SK-N-SH (cell line): ENCODE measurements at regions not wholly inside any gene's neighbourhood (a gene's known extent, or its start where the extent isn't known, plus 50 kb on each side); places are given as distances from the start of the nearest gene placed in this dataset.

Experiments used
- CTCF ChIA-PET: fragments of 300-600, 350-600 bp; formaldehyde crosslinking; extraction: SDS; loops from one replicate; lab custom pipeline; 2021; lab: Yijun Ruan, JAX
- POLR2A ChIA-PET: fragments of 350-600 bp; sonication (Branson Sonifier 250); formaldehyde crosslinking; extraction: SDS; loops from one replicate; lab custom pipeline; 2020; ENCODE audit warnings: antibody characterized with exemption, inconsistent platforms; lab: Yijun Ruan, JAX
- DNase-seq: peaks from one replicate; pipeline ENCODE4 v3.0.0; 2012
- H2AFZ ChIP-seq: fragments of 200-600 bp; sonication (generic); 2 replicates; pipeline ENCODE4 v1.8.1; 2016; ENCODE audit warnings: antibody characterized with exemption, mild to moderate bottlenecking, low read depth
- H3F3A ChIP-seq: fragments of 200-600 bp; sonication (generic); replicated peaks from 2 replicates; pipeline ENCODE3; 2016; ENCODE audit warnings: antibody characterized with exemption, mild to moderate bottlenecking; ENCODE audit not compliant: insufficient read depth
- H3K27ac ChIP-seq, 2 experiments: fragments of 200-500 bp in 1 of 2; fragments of 200-600 bp in 1 of 2; sonication (Bioruptor generic) in 1 of 2; sonication (generic), shearing (Covaris generic) in 1 of 2; 2 replicates each; pipeline versions ENCODE4 v1.5.1 to v1.6.1; 2014 to 2016; ENCODE audit warnings: low read depth in 2 of 2, inconsistent platforms in 1 of 2, low read length in 1 of 2, mild to moderate bottlenecking in 1 of 2, mixed read lengths in 1 of 2
- H3K27me3 ChIP-seq: fragments of 200-600 bp; sonication (generic), shearing (Covaris generic); 2 replicates; pipeline ENCODE4 v1.6.1; 2016; ENCODE audit warnings: mixed run types; ENCODE audit not compliant: insufficient read depth
- H3K36me3 ChIP-seq, 2 experiments: fragments of 200-500 bp in 1 of 2; fragments of 200-600 bp in 1 of 2; sonication (Bioruptor generic) in 1 of 2; sonication (generic) in 1 of 2; replicated peaks in 1 of 2; 2 replicates each; pipeline versions ENCODE3 to v1.5.1; 2014 to 2016; ENCODE audit warnings: low read length in 1 of 2, mild to moderate bottlenecking in 1 of 2; ENCODE audit not compliant: insufficient read depth in 2 of 2, control insufficient read depth in 1 of 2
- H3K4me1 ChIP-seq, 2 experiments: fragments of 200-500 bp in 1 of 2; fragments of 200-600 bp in 1 of 2; sonication (Bioruptor generic) in 1 of 2; sonication (generic), shearing (Covaris generic) in 1 of 2; 2 replicates each; pipeline versions ENCODE4 v1.5.1 to v1.6.1; 2014 to 2016; ENCODE audit warnings: low read depth in 1 of 2, low read length in 1 of 2, mixed run types in 1 of 2; ENCODE audit not compliant: insufficient read depth in 2 of 2, control insufficient read depth in 1 of 2
- H3K4me2 ChIP-seq: fragments of 200-600 bp; sonication (generic), shearing (Covaris generic); 2 replicates; pipeline ENCODE4 v1.6.1; 2017; ENCODE audit warnings: mixed run types
- H3K4me3 ChIP-seq, 2 experiments: fragments of 200-500 bp in 1 of 2; fragments of 200-600 bp in 1 of 2; sonication (Bioruptor generic) in 1 of 2; sonication (generic), shearing (Covaris generic) in 1 of 2; 2 replicates each; pipeline versions ENCODE4 v1.5.1 to v1.8.1; 2014 to 2016; ENCODE audit warnings: low read depth in 2 of 2, inconsistent platforms in 1 of 2, low read length in 1 of 2, mild to moderate bottlenecking in 1 of 2, mixed read lengths in 1 of 2, moderate library complexity in 1 of 2
- H3K79me2 ChIP-seq: fragments of 200-600 bp; sonication (generic); 2 replicates; pipeline ENCODE4 v1.8.1; 2017; ENCODE audit warnings: mild to moderate bottlenecking; ENCODE audit not compliant: insufficient read depth
- H3K9ac ChIP-seq: fragments of 200-600 bp; sonication (generic); 2 replicates; pipeline ENCODE4 v1.6.1; 2017; ENCODE audit warnings: mixed run types
- H3K9me2 ChIP-seq: fragments of 200-600 bp; sonication (generic); 2 replicates; pipeline ENCODE4 v1.6.1; 2017; ENCODE audit warnings: mixed run types
- H3K9me3 ChIP-seq: fragments of 200-600 bp; sonication (generic); 2 replicates; pipeline ENCODE4 v1.6.1; 2017; ENCODE audit warnings: mixed run types, mild to moderate bottlenecking, moderate library complexity
- H4K20me1 ChIP-seq: fragments of 200-600 bp; sonication (generic); 2 replicates; pipeline ENCODE4 v1.6.1; 2017; ENCODE audit warnings: mild to moderate bottlenecking, mixed run types; ENCODE audit not compliant: insufficient read depth
- FOSL2 ChIP-seq: IDR thresholded peaks from 2 replicates; pipeline ENCODE4 v1.4.0; 2012; ENCODE audit warnings: low read depth, mild to moderate bottlenecking, moderate library complexity, borderline replicate concordance
- MXI1 ChIP-seq: IDR thresholded peaks from 2 replicates; pipeline ENCODE4 v1.6.1; 2012; ENCODE audit warnings: mild to moderate bottlenecking, low read depth, low read length, improper control_type of control experiment
- RAD21 ChIP-seq: IDR thresholded peaks from 2 replicates; pipeline ENCODE4 v1.6.1; 2012; ENCODE audit warnings: mild to moderate bottlenecking, low read length
- RCOR1 ChIP-seq: fragments of 150-350 bp; IDR thresholded peaks from 2 replicates; pipeline ENCODE4 v1.6.1; 2017; ENCODE audit warnings: antibody characterized with exemption, low read length
- RFX5 ChIP-seq: IDR thresholded peaks from 2 replicates; pipeline ENCODE4 v1.6.1; 2012; ENCODE audit warnings: mild to moderate bottlenecking, improper control_type of control experiment, low read length
- RXRA ChIP-seq: IDR thresholded peaks from 2 replicates; pipeline ENCODE4 v1.4.0; 2012; ENCODE audit warnings: low read depth, mild to moderate bottlenecking, borderline replicate concordance
- SMC3 ChIP-seq: IDR thresholded peaks from 2 replicates; pipeline ENCODE4 v1.6.1; 2012; ENCODE audit warnings: low read depth, low read length, improper control_type of control experiment
- TAF1 ChIP-seq: IDR thresholded peaks from 2 replicates; pipeline ENCODE4 v1.6.1; 2012; ENCODE audit warnings: low read depth, mild to moderate bottlenecking, low read length, moderate library complexity, borderline replicate concordance
- WGBS: methylation state at CpG from one replicate; pipeline ENCODE4 v1.1.6; 2017; ENCODE audit warnings: low lambda C conversion rate; 5-methylcytosine and 5-hydroxymethylcytosine counted together
- TF ChIP-seq, protein P1 (sequence below): IDR thresholded peaks from 2 replicates; pipeline ENCODE4; 2012
- TF ChIP-seq, protein P2 (sequence below): fragments of 200-600 bp; sonication (generic); IDR thresholded peaks from 2 replicates; pipeline ENCODE4 v1.6.1; 2017; ENCODE audit warnings: antibody characterized with exemption, mild to moderate bottlenecking, moderate library complexity
- TF ChIP-seq, protein P3 (sequence below): IDR thresholded peaks from 2 replicates; pipeline ENCODE4 v1.4.0; 2012; ENCODE audit warnings: low read depth
- TF ChIP-seq, protein P4 (sequence below): IDR thresholded peaks from 2 replicates; pipeline ENCODE4 v1.6.1; 2012; ENCODE audit warnings: mild to moderate bottlenecking, low read depth, low read length, moderate library complexity

DNA sequence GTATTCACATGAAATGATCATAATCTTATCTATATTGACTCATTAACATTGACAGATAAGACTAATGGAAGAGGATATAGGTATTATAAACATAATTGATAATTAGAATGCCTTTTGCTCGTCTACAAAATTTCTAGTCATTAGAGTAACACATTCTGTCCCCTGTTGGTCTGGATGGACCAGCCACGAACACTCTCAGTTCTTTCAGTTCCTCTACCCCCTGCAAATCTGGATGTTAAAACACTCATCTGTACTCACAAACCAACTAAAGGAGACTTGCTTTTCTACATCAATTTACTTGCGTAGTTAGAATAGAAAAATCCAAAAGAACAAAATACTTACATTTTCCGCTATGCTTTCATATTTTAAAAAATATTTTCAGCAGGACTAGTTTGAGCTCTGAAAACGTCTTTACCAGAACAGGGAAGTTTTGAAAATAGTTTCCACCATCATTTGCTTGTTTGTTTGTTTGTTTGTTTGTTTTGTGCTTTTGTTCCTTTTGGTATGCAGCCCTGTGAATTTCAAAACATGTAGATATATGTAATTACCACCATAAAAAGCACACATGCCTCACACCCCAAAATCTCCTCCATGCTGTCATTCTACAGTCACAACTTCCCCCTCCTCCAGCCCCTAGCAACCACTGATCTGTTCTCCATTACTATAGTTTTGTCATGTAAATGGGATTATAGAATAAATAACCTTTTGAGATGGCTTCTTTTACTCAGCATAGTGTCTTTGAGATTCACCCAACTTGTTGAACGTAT is 103.8 kb downstream of the FZD1 start:
- CTCF ChIA-PET: interaction anchor here (1.0 kb wide), 1 partner anchor 8 kb away, joined by 3 read pairs; no protein-coding TSS in a partner anchor
- 27% methylated on average over 6 of the region's 6 CpGs for whole genome bisulfite sequencing

DNA sequence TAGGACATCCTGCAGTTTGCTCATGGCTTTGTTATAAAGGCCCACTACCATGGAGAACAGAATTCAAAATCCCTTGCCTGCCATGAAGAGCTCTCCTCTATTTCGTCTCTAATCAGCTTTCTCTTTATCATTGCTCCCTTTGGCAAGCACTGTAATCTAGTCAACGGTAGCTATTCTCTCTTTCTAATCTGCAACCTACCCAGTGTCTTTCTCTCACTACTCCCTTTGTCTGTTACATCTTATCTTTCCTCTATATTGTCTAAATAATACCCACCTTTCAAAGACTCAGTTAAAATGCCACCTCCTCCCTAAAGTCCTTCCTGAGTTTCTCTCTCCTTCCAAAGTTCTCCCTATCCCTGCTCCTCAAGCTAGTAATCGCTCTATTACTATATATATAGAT is 108.1 kb downstream of the FZD1 start:
- H3F3A ChIP-seq: no peaks in the 10 kb centered on the region
- no peak overlapping the region for H3K27ac ChIP-seq
- H4K20me1 ChIP-seq: no peaks in the 10 kb centered on the region
- WGBS: 42% methylated on average over 3 of the region's 3 CpGs
- H3K4me2 ChIP-seq: no peak overlapping the region
- H3K27me3 ChIP-seq: no peaks in the 10 kb centered on the region; the same call in none of the 2 replicates
- no peak for DNase-seq
- no peak overlapping the region for H2AFZ ChIP-seq
- ChIA-PET CTCF (interaction anchor here (0.8 to 1.4 kb wide), 4 partner anchors 9 to 283 kb away, joined by 3 read pairs; no protein-coding TSS in a partner anchor), POLR2A (no interaction called here)
- no peaks in the 10 kb centered on the region; the same call in 1 of the 2 replicates for H3K9me3 ChIP-seq
- no peak overlapping the region for H3K9ac ChIP-seq
- no peaks in the 10 kb centered on the region; a peak in 1 of 4 replicates for H3K4me1 ChIP-seq
- no peak overlapping the region for H3K4me3 ChIP-seq
- H3K36me3 ChIP-seq: no peaks in the 10 kb centered on the region
- H3K9me2 ChIP-seq: no peaks in the 10 kb centered on the region
- no peaks in the 10 kb centered on the region for H3K79me2 ChIP-seq
- TF ChIP-seq TAF1: no peak
- no peak for TF ChIP-seq MXI1
- TF ChIP-seq RFX5: no peak
- TF ChIP-seq RXRA: no peak
- no peak for TF ChIP-seq SMC3
- no peak for TF ChIP-seq RAD21
- TF ChIP-seq, protein P1, sequence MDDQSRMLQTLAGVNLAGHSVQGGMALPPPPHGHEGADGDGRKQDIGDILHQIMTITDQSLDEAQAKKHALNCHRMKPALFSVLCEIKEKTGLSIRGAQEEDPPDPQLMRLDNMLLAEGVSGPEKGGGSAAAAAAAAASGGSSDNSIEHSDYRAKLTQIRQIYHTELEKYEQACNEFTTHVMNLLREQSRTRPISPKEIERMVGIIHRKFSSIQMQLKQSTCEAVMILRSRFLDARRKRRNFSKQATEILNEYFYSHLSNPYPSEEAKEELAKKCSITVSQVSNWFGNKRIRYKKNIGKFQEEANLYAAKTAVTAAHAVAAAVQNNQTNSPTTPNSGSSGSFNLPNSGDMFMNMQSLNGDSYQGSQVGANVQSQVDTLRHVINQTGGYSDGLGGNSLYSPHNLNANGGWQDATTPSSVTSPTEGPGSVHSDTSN: no peak
- TF ChIP-seq, protein P2, sequence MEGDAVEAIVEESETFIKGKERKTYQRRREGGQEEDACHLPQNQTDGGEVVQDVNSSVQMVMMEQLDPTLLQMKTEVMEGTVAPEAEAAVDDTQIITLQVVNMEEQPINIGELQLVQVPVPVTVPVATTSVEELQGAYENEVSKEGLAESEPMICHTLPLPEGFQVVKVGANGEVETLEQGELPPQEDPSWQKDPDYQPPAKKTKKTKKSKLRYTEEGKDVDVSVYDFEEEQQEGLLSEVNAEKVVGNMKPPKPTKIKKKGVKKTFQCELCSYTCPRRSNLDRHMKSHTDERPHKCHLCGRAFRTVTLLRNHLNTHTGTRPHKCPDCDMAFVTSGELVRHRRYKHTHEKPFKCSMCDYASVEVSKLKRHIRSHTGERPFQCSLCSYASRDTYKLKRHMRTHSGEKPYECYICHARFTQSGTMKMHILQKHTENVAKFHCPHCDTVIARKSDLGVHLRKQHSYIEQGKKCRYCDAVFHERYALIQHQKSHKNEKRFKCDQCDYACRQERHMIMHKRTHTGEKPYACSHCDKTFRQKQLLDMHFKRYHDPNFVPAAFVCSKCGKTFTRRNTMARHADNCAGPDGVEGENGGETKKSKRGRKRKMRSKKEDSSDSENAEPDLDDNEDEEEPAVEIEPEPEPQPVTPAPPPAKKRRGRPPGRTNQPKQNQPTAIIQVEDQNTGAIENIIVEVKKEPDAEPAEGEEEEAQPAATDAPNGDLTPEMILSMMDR: no peak
- TF ChIP-seq RCOR1: no peak
- no peak for TF ChIP-seq FOSL2
- TF ChIP-seq, protein P3, sequence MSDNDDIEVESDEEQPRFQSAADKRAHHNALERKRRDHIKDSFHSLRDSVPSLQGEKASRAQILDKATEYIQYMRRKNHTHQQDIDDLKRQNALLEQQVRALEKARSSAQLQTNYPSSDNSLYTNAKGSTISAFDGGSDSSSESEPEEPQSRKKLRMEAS: no peak
- TF ChIP-seq, protein P4, sequence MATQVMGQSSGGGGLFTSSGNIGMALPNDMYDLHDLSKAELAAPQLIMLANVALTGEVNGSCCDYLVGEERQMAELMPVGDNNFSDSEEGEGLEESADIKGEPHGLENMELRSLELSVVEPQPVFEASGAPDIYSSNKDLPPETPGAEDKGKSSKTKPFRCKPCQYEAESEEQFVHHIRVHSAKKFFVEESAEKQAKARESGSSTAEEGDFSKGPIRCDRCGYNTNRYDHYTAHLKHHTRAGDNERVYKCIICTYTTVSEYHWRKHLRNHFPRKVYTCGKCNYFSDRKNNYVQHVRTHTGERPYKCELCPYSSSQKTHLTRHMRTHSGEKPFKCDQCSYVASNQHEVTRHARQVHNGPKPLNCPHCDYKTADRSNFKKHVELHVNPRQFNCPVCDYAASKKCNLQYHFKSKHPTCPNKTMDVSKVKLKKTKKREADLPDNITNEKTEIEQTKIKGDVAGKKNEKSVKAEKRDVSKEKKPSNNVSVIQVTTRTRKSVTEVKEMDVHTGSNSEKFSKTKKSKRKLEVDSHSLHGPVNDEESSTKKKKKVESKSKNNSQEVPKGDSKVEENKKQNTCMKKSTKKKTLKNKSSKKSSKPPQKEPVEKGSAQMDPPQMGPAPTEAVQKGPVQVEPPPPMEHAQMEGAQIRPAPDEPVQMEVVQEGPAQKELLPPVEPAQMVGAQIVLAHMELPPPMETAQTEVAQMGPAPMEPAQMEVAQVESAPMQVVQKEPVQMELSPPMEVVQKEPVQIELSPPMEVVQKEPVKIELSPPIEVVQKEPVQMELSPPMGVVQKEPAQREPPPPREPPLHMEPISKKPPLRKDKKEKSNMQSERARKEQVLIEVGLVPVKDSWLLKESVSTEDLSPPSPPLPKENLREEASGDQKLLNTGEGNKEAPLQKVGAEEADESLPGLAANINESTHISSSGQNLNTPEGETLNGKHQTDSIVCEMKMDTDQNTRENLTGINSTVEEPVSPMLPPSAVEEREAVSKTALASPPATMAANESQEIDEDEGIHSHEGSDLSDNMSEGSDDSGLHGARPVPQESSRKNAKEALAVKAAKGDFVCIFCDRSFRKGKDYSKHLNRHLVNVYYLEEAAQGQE: no peak

More for the DNA sequence above, 103.8 kb downstream of the FZD1 start:
- Histone ChIP-seq H3K36me3 (no peaks in the 10 kb centered on the region), H2AFZ (no peak overlapping the region)
- TF ChIP-seq, protein P4: no peak
- TF ChIP-seq, all 33 proteins: peak for 0
- Histone ChIP-seq H3K4me2 (no peak overlapping the region), H4K20me1 (no peaks in the 10 kb centered on the region), H3K4me3 (no peak overlapping the region), H3K9me2 (no peaks in the 10 kb centered on the region), H3K27me3 (no peaks in the 10 kb centered on the region; the same call in none of the 2 replicates), H3K4me1 (no peaks in the 10 kb centered on the region), H3K9ac (no peak overlapping the region), H3F3A (no peaks in the 10 kb centered on the region), H3K9me3 (no peaks in the 10 kb centered on the region; the same call in 1 of the 2 replicates), H3K27ac (no peak overlapping the region), H3K79me2 (no peaks in the 10 kb centered on the region)
- no peak for DNase-seq
- POLR2A ChIA-PET: no interaction called here
